ENCODE measurements at regions not wholly inside any gene's neighbourhood (a gene's known extent, or its start where the extent isn't known, plus 50 kb on each side); places are given as distances from the start of the nearest gene placed in this dataset.

GRCh38 chr16:13829697-13830299 lies 90.2 kb upstream of the ERCC4 start:
- peaks cover 5% of the 10 kb centered on the region for H3K27me3 Mint-ChIP-seq (ENCODE audit: unreplicated experiment)
- no peak overlapping the region for H3K27ac Mint-ChIP-seq (ENCODE audit: unreplicated experiment)
- no peaks in the 10 kb centered on the region for H3K36me3 Mint-ChIP-seq (ENCODE audit: low read depth, unreplicated experiment)
- H3K4me1 Mint-ChIP-seq (ENCODE audit: unreplicated experiment), result peaks cover 6% of the 10 kb centered on the region
- TF ChIP-seq, protein P1, sequence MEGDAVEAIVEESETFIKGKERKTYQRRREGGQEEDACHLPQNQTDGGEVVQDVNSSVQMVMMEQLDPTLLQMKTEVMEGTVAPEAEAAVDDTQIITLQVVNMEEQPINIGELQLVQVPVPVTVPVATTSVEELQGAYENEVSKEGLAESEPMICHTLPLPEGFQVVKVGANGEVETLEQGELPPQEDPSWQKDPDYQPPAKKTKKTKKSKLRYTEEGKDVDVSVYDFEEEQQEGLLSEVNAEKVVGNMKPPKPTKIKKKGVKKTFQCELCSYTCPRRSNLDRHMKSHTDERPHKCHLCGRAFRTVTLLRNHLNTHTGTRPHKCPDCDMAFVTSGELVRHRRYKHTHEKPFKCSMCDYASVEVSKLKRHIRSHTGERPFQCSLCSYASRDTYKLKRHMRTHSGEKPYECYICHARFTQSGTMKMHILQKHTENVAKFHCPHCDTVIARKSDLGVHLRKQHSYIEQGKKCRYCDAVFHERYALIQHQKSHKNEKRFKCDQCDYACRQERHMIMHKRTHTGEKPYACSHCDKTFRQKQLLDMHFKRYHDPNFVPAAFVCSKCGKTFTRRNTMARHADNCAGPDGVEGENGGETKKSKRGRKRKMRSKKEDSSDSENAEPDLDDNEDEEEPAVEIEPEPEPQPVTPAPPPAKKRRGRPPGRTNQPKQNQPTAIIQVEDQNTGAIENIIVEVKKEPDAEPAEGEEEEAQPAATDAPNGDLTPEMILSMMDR (IDR thresholded peaks at IDR 0.05; ENCODE audit: unreplicated experiment), result no peak
- H3K9me3 Mint-ChIP-seq (ENCODE audit: unreplicated experiment), result no peaks in the 10 kb centered on the region
- H3K4me3 Mint-ChIP-seq (ENCODE audit: unreplicated experiment), result no peak overlapping the region
- DNase-seq (ENCODE audit: low spot score), result no peak

DNA sequence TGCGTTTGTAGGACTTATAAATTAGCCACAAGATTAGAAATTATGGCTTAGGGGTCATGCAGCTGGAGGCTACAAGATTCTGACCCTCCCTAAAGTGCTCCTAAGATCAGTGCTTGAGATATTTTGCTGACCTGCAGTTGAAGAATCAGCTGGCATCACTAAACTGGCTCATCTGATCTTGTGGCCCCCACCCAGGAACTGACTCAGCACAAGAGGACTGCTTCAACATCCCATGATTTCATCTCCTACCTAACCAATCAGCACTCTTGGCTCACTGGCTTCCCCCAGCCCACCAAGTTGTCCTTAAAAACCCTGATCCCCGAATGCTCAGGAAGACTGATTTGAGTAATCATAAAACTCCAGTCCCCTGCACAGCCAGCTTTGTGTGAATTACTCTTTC lies 86.4 kb upstream of the ERCC4 start:
- Mint-ChIP-seq H3K27ac (ENCODE audit: unreplicated experiment) (no peak overlapping the region), H3K4me3 (ENCODE audit: unreplicated experiment) (no peak overlapping the region), H3K4me1 (ENCODE audit: unreplicated experiment) (peaks cover 6% of the 10 kb centered on the region), H3K36me3 (ENCODE audit: low read depth, unreplicated experiment) (no peaks in the 10 kb centered on the region), H3K9me3 (ENCODE audit: unreplicated experiment) (no peaks in the 10 kb centered on the region), H3K27me3 (ENCODE audit: unreplicated experiment) (peaks cover 5% of the 10 kb centered on the region)
- TF ChIP-seq, protein P1 (IDR thresholded peaks at IDR 0.05; ENCODE audit: unreplicated experiment), result no peak
- DNase-seq (ENCODE audit: low spot score), result no peak

- TF ChIP-seq, protein P1 (IDR thresholded peaks at IDR 0.05; ENCODE audit: unreplicated experiment), result no peak
- no peak for DNase-seq (ENCODE audit: low spot score)
- Mint-ChIP-seq H3K4me3 (ENCODE audit: unreplicated experiment) (no peak overlapping the region), H3K4me1 (ENCODE audit: unreplicated experiment) (peaks cover 6% of the 10 kb centered on the region), H3K36me3 (ENCODE audit: low read depth, unreplicated experiment) (no peaks in the 10 kb centered on the region), H3K27ac (ENCODE audit: unreplicated experiment) (no peak overlapping the region), H3K27me3 (ENCODE audit: unreplicated experiment) (no peaks in the 10 kb centered on the region), H3K9me3 (ENCODE audit: unreplicated experiment) (no peaks in the 10 kb centered on the region)
These were observed 84.6 kb upstream of the ERCC4 start for GRCh38 chr16:13835387-13835786.

GRCh38 chr16:13835935-13836730 lies 83.8 kb upstream of the ERCC4 start:
- Mint-ChIP-seq H3K36me3 (ENCODE audit: low read depth, unreplicated experiment) (no peaks in the 10 kb centered on the region), H3K27ac (ENCODE audit: unreplicated experiment) (no peak overlapping the region), H3K4me3 (ENCODE audit: unreplicated experiment) (no peak overlapping the region), H3K4me1 (ENCODE audit: unreplicated experiment) (peaks cover 5% of the 10 kb centered on the region), H3K9me3 (ENCODE audit: unreplicated experiment) (no peaks in the 10 kb centered on the region), H3K27me3 (ENCODE audit: unreplicated experiment) (no peaks in the 10 kb centered on the region)
- no peak for DNase-seq (ENCODE audit: low spot score)
- TF ChIP-seq, protein P1 (IDR thresholded peaks at IDR 0.05; ENCODE audit: unreplicated experiment), result no peak

Data from endothelial cell (in vitro differentiated cells).